H9 (cell line): ENCODE measurements at regions not wholly inside any gene's neighbourhood (a gene's known extent, or its start where the extent isn't known, plus 50 kb on each side); places are given as distances from the start of the nearest gene placed in this dataset.

Experiments
- DNase-seq: peaks from one replicate; pipeline ENCODE4 v3.0.0-alpha.2; 2017
- H2AFZ ChIP-seq: one replicate; pipeline ENCODE4 v1.6.1; 2013; ENCODE audit warnings: mild to moderate bottlenecking, low read length, control low read depth, moderate library complexity
- H2AK5ac ChIP-seq: 2 replicates; pipeline ENCODE4 v1.6.1; 2013; ENCODE audit warnings: low read length, control low read depth, mixed read lengths; ENCODE audit not compliant: insufficient read length
- H2BK120ac ChIP-seq: one replicate; pipeline ENCODE4 v1.6.1; 2013; ENCODE audit warnings: low read depth, mild to moderate bottlenecking, low read length, control low read depth, inconsistent platforms; ENCODE audit not compliant: poor library complexity, severe bottlenecking
- H2BK12ac ChIP-seq: 2 replicates; pipeline ENCODE4 v1.6.1; 2013; ENCODE audit warnings: low read length, control low read depth, mixed read lengths, low read depth; ENCODE audit not compliant: insufficient read length
- H2BK15ac ChIP-seq: 2 replicates; pipeline ENCODE4 v1.6.1; 2013; ENCODE audit warnings: low read depth, low read length, control low read depth
- H2BK20ac ChIP-seq: one replicate; pipeline ENCODE4 v1.6.1; 2013; ENCODE audit warnings: low read depth, mild to moderate bottlenecking, low read length, control low read depth, inconsistent platforms; ENCODE audit not compliant: poor library complexity, severe bottlenecking
- H2BK5ac ChIP-seq: 2 replicates; pipeline ENCODE4 v1.6.1; 2013; ENCODE audit warnings: low read length, control low read depth, mixed read lengths; ENCODE audit not compliant: insufficient read length
- H3K14ac ChIP-seq: 2 replicates; pipeline ENCODE4 v1.6.1; 2013; ENCODE audit warnings: low read length, control low read depth; ENCODE audit not compliant: insufficient read depth
- H3K18ac ChIP-seq: 2 replicates; pipeline ENCODE4 v1.6.1; 2013; ENCODE audit warnings: low read depth, mild to moderate bottlenecking, mixed read lengths, low read length, control low read depth; ENCODE audit not compliant: insufficient read length
- H3K23ac ChIP-seq: 2 replicates; pipeline ENCODE4 v1.6.1; 2013; ENCODE audit warnings: low read length, control low read depth, mixed read lengths, low read depth; ENCODE audit not compliant: insufficient read length
- H3K23me2 ChIP-seq: 2 replicates; pipeline ENCODE4 v1.6.1; 2013; ENCODE audit warnings: low read depth, mild to moderate bottlenecking, mixed read lengths, low read length, control low read depth; ENCODE audit not compliant: insufficient read length, poor library complexity, severe bottlenecking
- H3K27ac ChIP-seq: 2 replicates; pipeline ENCODE4 v1.5.1; 2013; ENCODE audit warnings: low read length, control low read depth, mixed read lengths, low read depth; ENCODE audit not compliant: insufficient read length
- H3K27me3 ChIP-seq: 2 replicates; pipeline ENCODE4 v1.6.1; 2013; ENCODE audit warnings: low read length, control low read depth, inconsistent platforms; ENCODE audit not compliant: insufficient read depth
- H3K4ac ChIP-seq: 2 replicates; pipeline ENCODE4 v1.6.1; 2013; ENCODE audit warnings: low read depth, mild to moderate bottlenecking, control low read depth, inconsistent platforms, low read length, moderate library complexity
- H3K4me1 ChIP-seq: 2 replicates; pipeline ENCODE4 v1.6.1; 2013; ENCODE audit warnings: low read length, control low read depth, inconsistent platforms; ENCODE audit not compliant: insufficient read depth
- H3K4me2 ChIP-seq: 2 replicates; pipeline ENCODE4 v1.6.1; 2013; ENCODE audit warnings: low read length, control low read depth, mixed read lengths; ENCODE audit not compliant: insufficient read length, insufficient read depth
- H3K56ac ChIP-seq: 2 replicates; pipeline ENCODE4 v1.6.1; 2013; ENCODE audit warnings: low read depth, mild to moderate bottlenecking, mixed read lengths, low read length, control low read depth; ENCODE audit not compliant: insufficient read length
- H3K79me1 ChIP-seq: 2 replicates; pipeline ENCODE4 v1.6.1; 2013; ENCODE audit warnings: low read depth, mild to moderate bottlenecking, moderate library complexity, low read length, control low read depth, inconsistent platforms; ENCODE audit not compliant: insufficient read depth, poor library complexity, severe bottlenecking
- H3K79me2 ChIP-seq: 2 replicates; pipeline ENCODE4 v1.6.1; 2013; ENCODE audit warnings: low read length, control low read depth, inconsistent platforms; ENCODE audit not compliant: insufficient read depth
- H3K9ac ChIP-seq: 2 replicates; pipeline ENCODE4 v1.6.1; 2013; ENCODE audit warnings: low read length, control low read depth, mixed read lengths; ENCODE audit not compliant: insufficient read length; ENCODE audit errors: extremely low read depth
- H3K9me3 ChIP-seq: one replicate; pipeline ENCODE4 v1.6.1; 2013; ENCODE audit warnings: low read depth, low read length, inconsistent platforms; ENCODE audit not compliant: control insufficient read depth
- H3T11ph ChIP-seq: one replicate; pipeline ENCODE4 v1.6.1; 2013; ENCODE audit warnings: mild to moderate bottlenecking, low read length, control low read depth, inconsistent platforms
- H4K20me1 ChIP-seq: one replicate; pipeline ENCODE4 v1.6.1; 2013; ENCODE audit not compliant: control insufficient read depth, insufficient read length, insufficient read depth
- H4K5ac ChIP-seq: 2 replicates; pipeline ENCODE4 v1.6.1; 2013; ENCODE audit warnings: low read depth, mild to moderate bottlenecking, mixed read lengths, low read length, control low read depth; ENCODE audit not compliant: insufficient read length
- H4K8ac ChIP-seq: replicated peaks from 2 replicates; pipeline ENCODE4 v1.6.1; 2013; ENCODE audit warnings: low read length, control low read depth, mixed read lengths, low read depth; ENCODE audit not compliant: insufficient read length
- H4K91ac ChIP-seq: 2 replicates; pipeline ENCODE4 v1.6.1; 2013; ENCODE audit warnings: low read depth, mild to moderate bottlenecking, moderate library complexity, mixed read lengths, low read length, control low read depth; ENCODE audit not compliant: insufficient read length
- H3K27ac Mint-ChIP-seq, 3 experiments: 2 replicates in 2 of 3; 3 replicates in 1 of 3; pipeline ENCODE4 v1.8.0; 2020 to 2021; ENCODE audit warnings: mixed read lengths in 3 of 3, mild to moderate bottlenecking in 1 of 3, moderate library complexity in 1 of 3
- H3K27me3 Mint-ChIP-seq: 2 replicates; pipeline ENCODE4 v1.8.0; 2021; ENCODE audit warnings: low read depth, mild to moderate bottlenecking, moderate library complexity, mixed read lengths
- H3K36me3 Mint-ChIP-seq, 3 experiments: 2 replicates in 2 of 3; 3 replicates in 1 of 3; pipeline ENCODE4 v1.8.0; 2020 to 2021; ENCODE audit warnings: low read depth in 3 of 3, mixed read lengths in 3 of 3; ENCODE audit not compliant: insufficient read depth in 1 of 3
- H3K4me1 Mint-ChIP-seq, 2 experiments: 2 replicates each; pipeline ENCODE4 v1.8.0; 2020; ENCODE audit warnings: mixed read lengths in 2 of 2
- H3K4me3 Mint-ChIP-seq, 2 experiments: 2 replicates in 1 of 2; 3 replicates in 1 of 2; pipeline ENCODE4 v1.8.0; 2020 to 2021; ENCODE audit warnings: mild to moderate bottlenecking in 2 of 2, mixed read lengths in 2 of 2, moderate library complexity in 1 of 2
- H3K9me3 Mint-ChIP-seq, 2 experiments: 2 replicates in 1 of 2; 3 replicates in 1 of 2; pipeline ENCODE4 v1.8.0; 2020; ENCODE audit warnings: mild to moderate bottlenecking in 2 of 2, mixed read lengths in 2 of 2, moderate library complexity in 1 of 2
- CTCF ChIP-seq: fragments of 200-600 bp; sonication (generic); conservative IDR thresholded peaks from 3 replicates; pipeline ENCODE4 v1.8.0; 2021; ENCODE audit warnings: antibody characterized with exemption, mild to moderate bottlenecking
- WGBS: extraction: QIAGEN DNeasy Blood & Tissue Kit; methylation state at CpG from one replicate; pipeline ENCODE4 v1.1.7; 2013; ENCODE audit warnings: missing lambda C conversion rate, low lambda C conversion rate, mixed read lengths; ENCODE audit not compliant: insufficient read length; ENCODE audit errors: extremely low coverage; 5-methylcytosine and 5-hydroxymethylcytosine counted together

- H2BK20ac ChIP-seq, result no peak overlapping the region
- no peaks in the 10 kb centered on the region for H3K27me3 ChIP-seq
- DNase-seq, result no peak
- H3K4me2 ChIP-seq, result no peak overlapping the region
- H3K4me1 ChIP-seq, result no peaks in the 10 kb centered on the region; the same call in 1 of the 2 replicates
- H4K91ac ChIP-seq, result no peak overlapping the region
- H2BK12ac ChIP-seq, result no peak overlapping the region
- H3K4ac ChIP-seq, result no peak overlapping the region
- no peak overlapping the region for H3K27ac ChIP-seq
- H3K23ac ChIP-seq, result no peak overlapping the region
- no peak overlapping the region for H3K9ac ChIP-seq
- H3K4me1 Mint-ChIP-seq, result peaks cover 12 to 13% of the 10 kb centered on the region in 2 experiments
- H2BK15ac ChIP-seq, result no peak overlapping the region
- no peak overlapping the region for H4K8ac ChIP-seq
- H3K9me3 ChIP-seq, result no peaks in the 10 kb centered on the region
- H3K79me1 ChIP-seq, result no peaks in the 10 kb centered on the region
- H3K9me3 Mint-ChIP-seq, result no peaks in the 10 kb centered on the region
- no peak overlapping the region for H3T11ph ChIP-seq
- H3K4me3 Mint-ChIP-seq, result no peak overlapping the region
- no peak overlapping the region for H2AK5ac ChIP-seq
- no peak overlapping the region for H2AFZ ChIP-seq
- H2BK5ac ChIP-seq, result no peak overlapping the region
- H4K5ac ChIP-seq, result no peak overlapping the region
- H2BK120ac ChIP-seq, result no peak overlapping the region
- no peak for TF ChIP-seq CTCF
- no peaks in the 10 kb centered on the region for H3K36me3 Mint-ChIP-seq
- no peaks in the 10 kb centered on the region for H3K23me2 ChIP-seq
- H3K27ac Mint-ChIP-seq, result no peak overlapping the region
- no peak overlapping the region for H3K18ac ChIP-seq
- no peak overlapping the region for H3K56ac ChIP-seq
- no peaks in the 10 kb centered on the region for H3K79me2 ChIP-seq
- H3K27me3 Mint-ChIP-seq, result no peaks in the 10 kb centered on the region
- H3K14ac ChIP-seq, result no peak overlapping the region
- WGBS, result no CpG with 5 or more reads among the region's 7 CpGs
- H4K20me1 ChIP-seq, result no peaks in the 10 kb centered on the region
These were observed 271.0 kb upstream of the ADRA1B start for GRCh38 chr5:159645179-159645846.
